GM23338 (cell line): ENCODE measurements at regions not wholly inside any gene's neighbourhood (a gene's known extent, or its start where the extent isn't known, plus 50 kb on each side); places are given as distances from the start of the nearest gene placed in this dataset.
A peak's percentile ranks its signal among the peaks of the same experiment; 100 is the strongest.

Experiments
- ATAC-seq: fragments of 200-7000 bp; cut with Tn5 transposase; 3 replicates; pipeline ENCODE4 v1.9.1; 2020
- DNase-seq: peaks from one replicate; pipeline ENCODE4 v3.0.0-alpha.2; 2015; ENCODE audit warnings: low spot score
- H2AFZ ChIP-seq: fragments of 200-600 bp; sonication (generic); 2 replicates; pipeline ENCODE4 v1.8.0; 2016; ENCODE audit warnings: antibody characterized with exemption, mild to moderate bottlenecking, moderate library complexity
- H3F3A ChIP-seq: fragments of 200-600 bp; sonication (generic); replicated peaks from 2 replicates; pipeline ENCODE4 v1.8.0; 2017; ENCODE audit warnings: antibody characterized with exemption, mixed run types, low read depth
- H3K27ac ChIP-seq: fragments of 200-600 bp; sonication (generic); 2 replicates; pipeline ENCODE4 v1.6.1; 2016; ENCODE audit warnings: low read depth
- H3K27me3 ChIP-seq: fragments of 200-600 bp; sonication (generic); 2 replicates; pipeline ENCODE4 v1.8.0; 2016; ENCODE audit warnings: mild to moderate bottlenecking, mixed run types, moderate library complexity; ENCODE audit not compliant: insufficient read depth
- H3K36me3 ChIP-seq: fragments of 200-600 bp; sonication (generic); 2 replicates; pipeline ENCODE4 v1.8.0; 2016; ENCODE audit warnings: mild to moderate bottlenecking; ENCODE audit not compliant: insufficient read depth
- H3K4me1 ChIP-seq: fragments of 200-600 bp; sonication (generic); 2 replicates; pipeline ENCODE4 v1.8.0; 2016; ENCODE audit warnings: mild to moderate bottlenecking, moderate library complexity; ENCODE audit not compliant: insufficient read depth
- H3K4me2 ChIP-seq: fragments of 200-600 bp; sonication (generic); 2 replicates; pipeline ENCODE4 v1.7.1; 2017; ENCODE audit warnings: mixed run types
- H3K4me3 ChIP-seq: fragments of 200-600 bp; sonication (generic); 2 replicates; pipeline ENCODE4 v1.6.1; 2016; ENCODE audit warnings: mixed run types
- H3K79me2 ChIP-seq: fragments of 200-600 bp; sonication (generic); replicated peaks from 2 replicates; pipeline ENCODE4 v1.8.0; 2017; ENCODE audit warnings: mild to moderate bottlenecking; ENCODE audit not compliant: insufficient read depth
- H3K9me2 ChIP-seq: fragments of 200-600 bp; sonication (generic); 2 replicates; pipeline ENCODE4 v1.8.0; 2017; ENCODE audit not compliant: insufficient read depth
- H4K20me1 ChIP-seq: fragments of 200-600 bp; sonication (generic); replicated peaks from 2 replicates; pipeline ENCODE4 v1.8.0; 2017; ENCODE audit warnings: mild to moderate bottlenecking; ENCODE audit not compliant: insufficient read depth
- H3K27ac Mint-ChIP-seq: 2 replicates; pipeline ENCODE4 v1.8.0; 2020; ENCODE audit warnings: inconsistent platforms, mild to moderate bottlenecking, moderate library complexity, mixed read lengths
- H3K27me3 Mint-ChIP-seq: 3 replicates; pipeline ENCODE4 v1.8.0; 2022; ENCODE audit warnings: low read depth, mild to moderate bottlenecking, moderate library complexity, mixed read lengths, inconsistent platforms; ENCODE audit not compliant: insufficient read depth, poor library complexity
- H3K36me3 Mint-ChIP-seq: 3 replicates; pipeline ENCODE4 v1.8.0; 2021; ENCODE audit warnings: low read depth, mild to moderate bottlenecking, inconsistent platforms, moderate library complexity, mixed read lengths
- H3K4me1 Mint-ChIP-seq: 3 replicates; pipeline ENCODE4 v1.8.0; 2020; ENCODE audit warnings: mild to moderate bottlenecking, inconsistent platforms, mixed read lengths
- H3K4me3 Mint-ChIP-seq: 3 replicates; pipeline ENCODE4 v1.8.0; 2021; ENCODE audit warnings: moderate library complexity, mild to moderate bottlenecking, inconsistent platforms, mixed read lengths
- H3K9me3 Mint-ChIP-seq: 3 replicates; pipeline ENCODE4 v1.8.0; 2020; ENCODE audit warnings: moderate library complexity, mild to moderate bottlenecking, inconsistent platforms, mixed read lengths
- CREB1 ChIP-seq: fragments of 250-450 bp; sonication (Bioruptor Pico); IDR thresholded peaks from 2 replicates; pipeline ENCODE4 v1.5.0; 2020; ENCODE audit warnings: low read depth, mild to moderate bottlenecking, moderate library complexity
- EZH2 ChIP-seq: fragments of 200-600 bp; sonication (generic); IDR thresholded peaks from one replicate; pipeline ENCODE4 v1.8.0; 2017; ENCODE audit warnings: antibody characterized with exemption, mild to moderate bottlenecking, low read depth; ENCODE audit not compliant: unreplicated experiment
- STAT1 ChIP-seq: IDR thresholded peaks from one replicate; pipeline ENCODE4 v1.6.1; 2016; ENCODE audit warnings: antibody characterized with exemption; ENCODE audit not compliant: unreplicated experiment
- ZNF114 ChIP-seq: fragments of 250-450 bp; sonication (Bioruptor Pico); IDR thresholded peaks from 2 replicates; pipeline ENCODE4 v1.5.0; 2020; ENCODE audit warnings: mild to moderate bottlenecking, moderate library complexity
- TF ChIP-seq, protein P1 (sequence below): fragments of 250-450 bp; sonication (Bioruptor Pico); IDR thresholded peaks from 2 replicates; pipeline ENCODE4 v1.5.0; 2020; ENCODE audit warnings: mild to moderate bottlenecking, moderate library complexity
- TF ChIP-seq, protein P2 (sequence below): IDR thresholded peaks from one replicate; pipeline ENCODE4 v1.6.1; 2018; ENCODE audit warnings: antibody characterized with exemption; ENCODE audit not compliant: unreplicated experiment

DNA sequence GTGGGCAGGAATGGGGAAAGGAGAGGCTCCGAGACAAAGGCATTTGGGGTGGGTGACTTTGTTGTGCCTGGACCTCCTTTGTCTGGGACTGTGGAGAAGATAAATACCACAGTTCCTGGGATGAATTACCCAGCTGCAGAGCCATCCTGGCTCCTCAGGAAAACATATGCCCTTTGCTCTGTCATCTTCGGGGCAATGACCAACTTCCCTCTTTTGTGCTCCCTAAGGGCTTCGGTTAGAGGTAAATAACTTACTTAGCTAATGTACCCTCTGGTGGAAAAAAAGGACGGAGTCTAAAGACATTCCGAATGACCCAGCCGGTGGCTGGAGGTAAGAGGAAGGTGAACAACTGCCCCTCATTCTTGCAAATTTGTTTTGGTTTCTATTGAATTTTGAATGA is 345.7 kb downstream of the GATA3 start:
- H3K9me3 Mint-ChIP-seq = no peaks in the 10 kb centered on the region
- Histone ChIP-seq H3K36me3 (no peaks in the 10 kb centered on the region), H3F3A (no peaks in the 10 kb centered on the region), H3K27me3 (no peaks in the 10 kb centered on the region), H3K9me2 (no peaks in the 10 kb centered on the region), H2AFZ (no peak overlapping the region), H3K27ac (no peak overlapping the region), H3K4me2 (no peak overlapping the region), H3K79me2 (no peaks in the 10 kb centered on the region), H4K20me1 (no peaks in the 10 kb centered on the region), H3K4me3 (no peak overlapping the region), H3K4me1 (peaks cover 15% of the 10 kb centered on the region)
- DNase-seq (peak; percentile 44), ATAC-seq (peak; percentile 37)
- TF ChIP-seq EZH2 = no peak
- TF ChIP-seq, protein P1, sequence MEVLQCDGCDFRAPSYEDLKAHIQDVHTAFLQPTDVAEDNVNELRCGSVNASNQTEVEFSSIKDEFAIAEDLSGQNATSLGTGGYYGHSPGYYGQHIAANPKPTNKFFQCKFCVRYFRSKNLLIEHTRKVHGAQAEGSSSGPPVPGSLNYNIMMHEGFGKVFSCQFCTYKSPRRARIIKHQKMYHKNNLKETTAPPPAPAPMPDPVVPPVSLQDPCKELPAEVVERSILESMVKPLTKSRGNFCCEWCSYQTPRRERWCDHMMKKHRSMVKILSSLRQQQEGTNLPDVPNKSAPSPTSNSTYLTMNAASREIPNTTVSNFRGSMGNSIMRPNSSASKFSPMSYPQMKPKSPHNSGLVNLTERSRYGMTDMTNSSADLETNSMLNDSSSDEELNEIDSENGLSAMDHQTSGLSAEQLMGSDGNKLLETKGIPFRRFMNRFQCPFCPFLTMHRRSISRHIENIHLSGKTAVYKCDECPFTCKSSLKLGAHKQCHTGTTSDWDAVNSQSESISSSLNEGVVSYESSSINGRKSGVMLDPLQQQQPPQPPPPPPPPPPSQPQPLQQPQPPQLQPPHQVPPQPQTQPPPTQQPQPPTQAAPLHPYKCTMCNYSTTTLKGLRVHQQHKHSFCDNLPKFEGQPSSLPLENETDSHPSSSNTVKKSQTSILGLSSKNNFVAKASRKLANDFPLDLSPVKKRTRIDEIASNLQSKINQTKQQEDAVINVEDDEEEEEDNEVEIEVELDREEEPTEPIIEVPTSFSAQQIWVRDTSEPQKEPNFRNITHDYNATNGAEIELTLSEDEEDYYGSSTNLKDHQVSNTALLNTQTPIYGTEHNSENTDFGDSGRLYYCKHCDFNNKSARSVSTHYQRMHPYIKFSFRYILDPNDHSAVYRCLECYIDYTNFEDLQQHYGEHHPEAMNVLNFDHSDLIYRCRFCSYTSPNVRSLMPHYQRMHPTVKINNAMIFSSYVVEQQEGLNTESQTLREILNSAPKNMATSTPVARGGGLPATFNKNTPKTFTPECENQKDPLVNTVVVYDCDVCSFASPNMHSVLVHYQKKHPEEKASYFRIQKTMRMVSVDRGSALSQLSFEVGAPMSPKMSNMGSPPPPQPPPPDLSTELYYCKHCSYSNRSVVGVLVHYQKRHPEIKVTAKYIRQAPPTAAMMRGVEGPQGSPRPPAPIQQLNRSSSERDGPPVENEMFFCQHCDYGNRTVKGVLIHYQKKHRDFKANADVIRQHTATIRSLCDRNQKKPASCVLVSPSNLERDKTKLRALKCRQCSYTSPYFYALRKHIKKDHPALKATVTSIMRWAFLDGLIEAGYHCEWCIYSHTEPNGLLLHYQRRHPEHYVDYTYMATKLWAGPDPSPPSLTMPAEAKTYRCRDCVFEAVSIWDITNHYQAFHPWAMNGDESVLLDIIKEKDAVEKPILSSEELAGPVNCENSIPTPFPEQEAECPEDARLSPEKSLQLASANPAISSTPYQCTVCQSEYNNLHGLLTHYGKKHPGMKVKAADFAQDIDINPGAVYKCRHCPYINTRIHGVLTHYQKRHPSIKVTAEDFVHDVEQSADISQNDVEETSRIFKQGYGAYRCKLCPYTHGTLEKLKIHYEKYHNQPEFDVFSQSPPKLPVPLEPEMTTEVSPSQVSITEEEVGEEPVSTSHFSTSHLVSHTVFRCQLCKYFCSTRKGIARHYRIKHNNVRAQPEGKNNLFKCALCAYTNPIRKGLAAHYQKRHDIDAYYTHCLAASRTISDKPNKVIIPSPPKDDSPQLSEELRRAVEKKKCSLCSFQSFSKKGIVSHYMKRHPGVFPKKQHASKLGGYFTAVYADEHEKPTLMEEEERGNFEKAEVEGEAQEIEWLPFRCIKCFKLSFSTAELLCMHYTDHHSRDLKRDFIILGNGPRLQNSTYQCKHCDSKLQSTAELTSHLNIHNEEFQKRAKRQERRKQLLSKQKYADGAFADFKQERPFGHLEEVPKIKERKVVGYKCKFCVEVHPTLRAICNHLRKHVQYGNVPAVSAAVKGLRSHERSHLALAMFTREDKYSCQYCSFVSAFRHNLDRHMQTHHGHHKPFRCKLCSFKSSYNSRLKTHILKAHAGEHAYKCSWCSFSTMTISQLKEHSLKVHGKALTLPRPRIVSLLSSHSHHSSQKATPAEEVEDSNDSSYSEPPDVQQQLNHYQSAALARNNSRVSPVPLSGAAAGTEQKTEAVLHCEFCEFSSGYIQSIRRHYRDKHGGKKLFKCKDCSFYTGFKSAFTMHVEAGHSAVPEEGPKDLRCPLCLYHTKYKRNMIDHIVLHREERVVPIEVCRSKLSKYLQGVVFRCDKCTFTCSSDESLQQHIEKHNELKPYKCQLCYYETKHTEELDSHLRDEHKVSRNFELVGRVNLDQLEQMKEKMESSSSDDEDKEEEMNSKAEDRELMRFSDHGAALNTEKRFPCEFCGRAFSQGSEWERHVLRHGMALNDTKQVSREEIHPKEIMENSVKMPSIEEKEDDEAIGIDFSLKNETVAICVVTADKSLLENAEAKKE (CRISPR knock-in tag) = 0 out of 2 replicates have a peak, but pooled peaks have one; percentile 14
- peaks cover 2% of the 10 kb centered on the region for H3K27me3 Mint-ChIP-seq
- H3K4me3 Mint-ChIP-seq = no peak overlapping the region
- no peaks in the 10 kb centered on the region for H3K36me3 Mint-ChIP-seq
- peaks cover 30% of the 10 kb centered on the region for H3K4me1 Mint-ChIP-seq
- no peak overlapping the region; the same call in 1 of the 2 replicates for H3K27ac Mint-ChIP-seq

DNA sequence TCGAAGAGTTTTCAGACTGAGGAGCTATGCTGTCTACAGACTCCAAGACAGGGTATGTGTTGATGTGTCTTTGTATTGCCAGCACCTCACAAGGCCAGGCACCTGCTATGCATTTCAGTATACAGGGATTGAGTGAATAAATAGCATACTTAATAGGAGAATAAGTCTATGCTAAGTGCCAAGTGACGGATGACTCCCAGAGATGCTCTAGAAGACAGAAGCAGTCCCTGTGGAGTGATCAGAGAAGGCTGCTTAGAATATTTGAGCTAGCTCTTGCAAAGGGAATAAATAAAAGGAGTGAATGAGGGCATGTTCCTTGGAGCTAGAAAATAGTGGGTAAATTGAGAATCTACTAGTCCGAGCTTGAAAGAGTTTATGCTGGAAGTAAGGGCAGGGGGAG is 346.4 kb downstream of the GATA3 start:
- no peak overlapping the region for H2AFZ ChIP-seq
- no peaks in the 10 kb centered on the region for H4K20me1 ChIP-seq
- Mint-ChIP-seq H3K4me3 (no peak overlapping the region), H3K27ac (no peak overlapping the region), H3K4me1 (peaks cover 30% of the 10 kb centered on the region), H3K9me3 (no peaks in the 10 kb centered on the region), H3K36me3 (no peaks in the 10 kb centered on the region), H3K27me3 (peaks cover 2% of the 10 kb centered on the region)
- H3K4me2 ChIP-seq = 0 out of 2 replicates have a peak overlapping the region, but pooled peaks have one; percentile 9
- no peak for DNase-seq
- no peaks in the 10 kb centered on the region for H3K36me3 ChIP-seq
- no peak overlapping the region for H3K27ac ChIP-seq
- no peaks in the 10 kb centered on the region for H3F3A ChIP-seq
- no peaks in the 10 kb centered on the region for H3K79me2 ChIP-seq
- TF ChIP-seq ZNF114 (CRISPR knock-in tag) (no peak), STAT1 (no peak), CREB1 (CRISPR knock-in tag) (no peak)
- TF ChIP-seq, protein P2, sequence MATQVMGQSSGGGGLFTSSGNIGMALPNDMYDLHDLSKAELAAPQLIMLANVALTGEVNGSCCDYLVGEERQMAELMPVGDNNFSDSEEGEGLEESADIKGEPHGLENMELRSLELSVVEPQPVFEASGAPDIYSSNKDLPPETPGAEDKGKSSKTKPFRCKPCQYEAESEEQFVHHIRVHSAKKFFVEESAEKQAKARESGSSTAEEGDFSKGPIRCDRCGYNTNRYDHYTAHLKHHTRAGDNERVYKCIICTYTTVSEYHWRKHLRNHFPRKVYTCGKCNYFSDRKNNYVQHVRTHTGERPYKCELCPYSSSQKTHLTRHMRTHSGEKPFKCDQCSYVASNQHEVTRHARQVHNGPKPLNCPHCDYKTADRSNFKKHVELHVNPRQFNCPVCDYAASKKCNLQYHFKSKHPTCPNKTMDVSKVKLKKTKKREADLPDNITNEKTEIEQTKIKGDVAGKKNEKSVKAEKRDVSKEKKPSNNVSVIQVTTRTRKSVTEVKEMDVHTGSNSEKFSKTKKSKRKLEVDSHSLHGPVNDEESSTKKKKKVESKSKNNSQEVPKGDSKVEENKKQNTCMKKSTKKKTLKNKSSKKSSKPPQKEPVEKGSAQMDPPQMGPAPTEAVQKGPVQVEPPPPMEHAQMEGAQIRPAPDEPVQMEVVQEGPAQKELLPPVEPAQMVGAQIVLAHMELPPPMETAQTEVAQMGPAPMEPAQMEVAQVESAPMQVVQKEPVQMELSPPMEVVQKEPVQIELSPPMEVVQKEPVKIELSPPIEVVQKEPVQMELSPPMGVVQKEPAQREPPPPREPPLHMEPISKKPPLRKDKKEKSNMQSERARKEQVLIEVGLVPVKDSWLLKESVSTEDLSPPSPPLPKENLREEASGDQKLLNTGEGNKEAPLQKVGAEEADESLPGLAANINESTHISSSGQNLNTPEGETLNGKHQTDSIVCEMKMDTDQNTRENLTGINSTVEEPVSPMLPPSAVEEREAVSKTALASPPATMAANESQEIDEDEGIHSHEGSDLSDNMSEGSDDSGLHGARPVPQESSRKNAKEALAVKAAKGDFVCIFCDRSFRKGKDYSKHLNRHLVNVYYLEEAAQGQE = no peak
- peaks cover 15% of the 10 kb centered on the region for H3K4me1 ChIP-seq
- ATAC-seq = no peak
- H3K4me3 ChIP-seq = no peak overlapping the region
- no peaks in the 10 kb centered on the region for H3K27me3 ChIP-seq
- H3K9me2 ChIP-seq = no peaks in the 10 kb centered on the region
